SK-N-SH treated with all-trans-retinoic acid at 6 μM for 48 hours (cell line): ENCODE measurements at regions not wholly inside any gene's neighbourhood (a gene's known extent, or its start where the extent isn't known, plus 50 kb on each side); places are given as distances from the start of the nearest gene placed in this dataset.

Source experiments
- ATAC-seq: fragments of 200-7000 bp; cut with Tn5 transposase; 3 replicates; pipeline ENCODE4 v1.9.1; 2020; ENCODE audit warnings: mild to moderate bottlenecking, moderate library complexity
- ARNTL ChIP-seq: fragments of 450-650 bp; formaldehyde crosslinking; IDR thresholded peaks from 2 replicates; pipeline ENCODE4 v1.5.0; 2020; ENCODE audit warnings: low read depth, mild to moderate bottlenecking, moderate library complexity, borderline replicate concordance
- BACH2 ChIP-seq: fragments of 250-450 bp; sonication (Bioruptor Pico); IDR thresholded peaks from 2 replicates; pipeline ENCODE4 v1.9.0; 2021; ENCODE audit warnings: mild to moderate bottlenecking, borderline replicate concordance
- CSDC2 ChIP-seq: fragments of 250-450 bp; sonication (Bioruptor Pico); IDR thresholded peaks from 2 replicates; pipeline ENCODE4 v1.5.0; 2020; ENCODE audit warnings: mild to moderate bottlenecking, moderate library complexity
- ESRRG ChIP-seq: fragments of 250-450 bp; sonication (Bioruptor Pico); IDR thresholded peaks from 2 replicates; pipeline ENCODE4 v1.6.1; 2021; ENCODE audit warnings: mild to moderate bottlenecking
- GLIS3 ChIP-seq: fragments of 250-450 bp; sonication (Bioruptor Pico); IDR thresholded peaks from 2 replicates; pipeline ENCODE4 v1.5.0; 2020; ENCODE audit warnings: mild to moderate bottlenecking, moderate library complexity
- ISL1 ChIP-seq: fragments of 250-450 bp; sonication (Bioruptor Pico); IDR thresholded peaks from 2 replicates; pipeline ENCODE4 v2.1.2; 2022; ENCODE audit warnings: mild to moderate bottlenecking, moderate library complexity
- OSR1 ChIP-seq: fragments of 250-450 bp; sonication (Bioruptor Pico); IDR thresholded peaks from 2 replicates; pipeline ENCODE4 v1.8.0; 2022; ENCODE audit warnings: moderate library complexity, mild to moderate bottlenecking, inconsistent platforms
- PPARA ChIP-seq: fragments of 250-450 bp; sonication (Bioruptor Pico); IDR thresholded peaks from 2 replicates; pipeline ENCODE4 v1.5.0; 2020; ENCODE audit warnings: mild to moderate bottlenecking, borderline replicate concordance
- RARB ChIP-seq: fragments of 250-450 bp; sonication (Bioruptor Pico); IDR thresholded peaks from 2 replicates; pipeline ENCODE4 v1.8.0; 2021; ENCODE audit warnings: mild to moderate bottlenecking, moderate library complexity
- SNAI2 ChIP-seq: fragments of 250-450 bp; sonication (Bioruptor Pico); IDR thresholded peaks from 2 replicates; pipeline ENCODE4 v1.5.0; 2020; ENCODE audit warnings: mild to moderate bottlenecking, moderate library complexity
- TCF4 ChIP-seq: fragments of 250-450 bp; sonication (Bioruptor Pico); IDR thresholded peaks from 2 replicates; pipeline ENCODE4 v1.8.0; 2021; ENCODE audit warnings: mild to moderate bottlenecking, moderate library complexity, borderline replicate concordance
- TOX ChIP-seq: fragments of 250-450 bp; sonication (Bioruptor Pico); IDR thresholded peaks from 2 replicates; pipeline ENCODE4 v1.8.0; 2021; ENCODE audit warnings: mild to moderate bottlenecking, moderate library complexity, borderline replicate concordance
- ZC3H10 ChIP-seq: fragments of 250-450 bp; sonication (Bioruptor Pico); IDR thresholded peaks from 2 replicates; pipeline ENCODE4 v1.5.1; 2021; ENCODE audit warnings: mild to moderate bottlenecking, moderate library complexity
- ZFP3 ChIP-seq: fragments of 250-450 bp; sonication (Bioruptor Pico); IDR thresholded peaks from 2 replicates; pipeline ENCODE4 v1.5.0; 2020; ENCODE audit warnings: mild to moderate bottlenecking, moderate library complexity
- ZFP30 ChIP-seq: fragments of 450-650 bp; formaldehyde crosslinking; IDR thresholded peaks from 2 replicates; pipeline ENCODE4 v1.5.0; 2022; ENCODE audit warnings: mild to moderate bottlenecking, moderate library complexity
- ZNF565 ChIP-seq: fragments of 450-650 bp; formaldehyde crosslinking; conservative IDR thresholded peaks from 2 replicates; pipeline ENCODE4 v1.5.0; 2020; ENCODE audit warnings: low read depth, mild to moderate bottlenecking, moderate library complexity
- ZNF70 ChIP-seq: fragments of 450-650 bp; formaldehyde crosslinking; IDR thresholded peaks from 2 replicates; pipeline ENCODE4 v1.5.0; 2020; ENCODE audit warnings: mild to moderate bottlenecking, moderate library complexity
- ZNF8 ChIP-seq: fragments of 450-650 bp; formaldehyde crosslinking; IDR thresholded peaks from 2 replicates; pipeline ENCODE4 v1.5.0; 2020; ENCODE audit warnings: mild to moderate bottlenecking, moderate library complexity
- TF ChIP-seq, protein P1 (sequence below): fragments of 250-450 bp; sonication (Bioruptor Pico); IDR thresholded peaks from 2 replicates; pipeline ENCODE4 v1.5.0; 2020; ENCODE audit warnings: mild to moderate bottlenecking, moderate library complexity
- TF ChIP-seq, protein P2 (sequence below): fragments of 250-450 bp; sonication (Bioruptor Pico); IDR thresholded peaks from 2 replicates; pipeline ENCODE4 v1.8.0; 2020; ENCODE audit warnings: mild to moderate bottlenecking, moderate library complexity, borderline replicate concordance
- TF ChIP-seq, protein P3 (sequence below): fragments of 250-450 bp; sonication (Bioruptor Pico); IDR thresholded peaks from 2 replicates; pipeline ENCODE4 v1.5.1; 2021; ENCODE audit warnings: mild to moderate bottlenecking, moderate library complexity
- TF ChIP-seq, protein P4 (sequence below): fragments of 250-450 bp; sonication (Bioruptor Pico); IDR thresholded peaks from 2 replicates; pipeline ENCODE4 v1.5.1; 2020; ENCODE audit warnings: low read depth, mild to moderate bottlenecking, moderate library complexity

DNA sequence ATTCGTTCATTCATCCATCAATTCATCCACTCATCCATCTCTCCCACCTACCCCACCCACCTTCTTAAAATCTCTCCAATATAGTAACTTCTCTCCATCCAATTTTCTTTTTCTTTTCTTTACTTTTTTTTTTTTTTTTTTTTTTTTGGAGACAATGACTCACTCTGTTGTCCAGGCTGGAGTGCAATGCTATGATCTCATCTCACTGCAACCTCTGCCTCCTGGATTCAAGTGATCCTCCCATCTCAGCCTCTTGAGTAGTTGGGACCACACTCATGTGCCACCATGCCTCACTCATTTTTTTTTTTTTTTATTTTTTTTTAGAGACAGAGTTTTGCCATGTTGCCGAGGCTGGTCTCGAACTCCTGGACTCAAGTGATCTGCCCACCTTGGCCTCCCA is 118.4 kb downstream of the SUDS3 start:
- TF ChIP-seq ZFP30 (CRISPR knock-in tag), result no peak
- TF ChIP-seq ZNF565 (CRISPR knock-in tag), result no peak
- TF ChIP-seq TOX (CRISPR knock-in tag), result no peak
- TF ChIP-seq, protein P1, sequence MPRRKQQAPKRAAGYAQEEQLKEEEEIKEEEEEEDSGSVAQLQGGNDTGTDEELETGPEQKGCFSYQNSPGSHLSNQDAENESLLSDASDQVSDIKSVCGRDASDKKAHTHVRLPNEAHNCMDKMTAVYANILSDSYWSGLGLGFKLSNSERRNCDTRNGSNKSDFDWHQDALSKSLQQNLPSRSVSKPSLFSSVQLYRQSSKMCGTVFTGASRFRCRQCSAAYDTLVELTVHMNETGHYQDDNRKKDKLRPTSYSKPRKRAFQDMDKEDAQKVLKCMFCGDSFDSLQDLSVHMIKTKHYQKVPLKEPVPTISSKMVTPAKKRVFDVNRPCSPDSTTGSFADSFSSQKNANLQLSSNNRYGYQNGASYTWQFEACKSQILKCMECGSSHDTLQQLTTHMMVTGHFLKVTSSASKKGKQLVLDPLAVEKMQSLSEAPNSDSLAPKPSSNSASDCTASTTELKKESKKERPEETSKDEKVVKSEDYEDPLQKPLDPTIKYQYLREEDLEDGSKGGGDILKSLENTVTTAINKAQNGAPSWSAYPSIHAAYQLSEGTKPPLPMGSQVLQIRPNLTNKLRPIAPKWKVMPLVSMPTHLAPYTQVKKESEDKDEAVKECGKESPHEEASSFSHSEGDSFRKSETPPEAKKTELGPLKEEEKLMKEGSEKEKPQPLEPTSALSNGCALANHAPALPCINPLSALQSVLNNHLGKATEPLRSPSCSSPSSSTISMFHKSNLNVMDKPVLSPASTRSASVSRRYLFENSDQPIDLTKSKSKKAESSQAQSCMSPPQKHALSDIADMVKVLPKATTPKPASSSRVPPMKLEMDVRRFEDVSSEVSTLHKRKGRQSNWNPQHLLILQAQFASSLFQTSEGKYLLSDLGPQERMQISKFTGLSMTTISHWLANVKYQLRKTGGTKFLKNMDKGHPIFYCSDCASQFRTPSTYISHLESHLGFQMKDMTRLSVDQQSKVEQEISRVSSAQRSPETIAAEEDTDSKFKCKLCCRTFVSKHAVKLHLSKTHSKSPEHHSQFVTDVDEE, result no peak
- TF ChIP-seq ZC3H10 (CRISPR knock-in tag), result no peak
- ATAC-seq, result no peak

DNA sequence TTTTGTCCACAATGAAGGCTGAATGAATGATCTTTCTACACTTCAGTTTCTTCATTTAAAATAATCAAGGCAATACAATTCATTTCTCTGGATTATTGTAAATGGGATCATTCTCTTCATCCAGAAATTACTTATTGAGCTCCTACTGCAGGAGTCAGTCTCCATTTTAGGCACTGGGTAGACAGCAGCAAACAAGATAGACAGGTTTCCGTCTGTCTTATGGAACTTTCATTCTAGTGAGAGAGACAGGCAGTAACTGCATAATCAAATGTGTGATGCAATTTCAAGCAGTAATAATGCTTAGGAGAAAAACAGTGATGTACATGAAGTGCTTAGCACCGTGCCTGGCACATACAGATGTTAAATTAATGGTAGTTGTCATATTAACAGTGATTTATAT is 118.9 kb downstream of the SUDS3 start:
- TF ChIP-seq ZNF8 (CRISPR knock-in tag) (no peak), ZC3H10 (CRISPR knock-in tag) (no peak), TCF4 (CRISPR knock-in tag) (no peak), SNAI2 (CRISPR knock-in tag) (no peak), RARB (CRISPR knock-in tag) (no peak)
- TF ChIP-seq, protein P2, sequence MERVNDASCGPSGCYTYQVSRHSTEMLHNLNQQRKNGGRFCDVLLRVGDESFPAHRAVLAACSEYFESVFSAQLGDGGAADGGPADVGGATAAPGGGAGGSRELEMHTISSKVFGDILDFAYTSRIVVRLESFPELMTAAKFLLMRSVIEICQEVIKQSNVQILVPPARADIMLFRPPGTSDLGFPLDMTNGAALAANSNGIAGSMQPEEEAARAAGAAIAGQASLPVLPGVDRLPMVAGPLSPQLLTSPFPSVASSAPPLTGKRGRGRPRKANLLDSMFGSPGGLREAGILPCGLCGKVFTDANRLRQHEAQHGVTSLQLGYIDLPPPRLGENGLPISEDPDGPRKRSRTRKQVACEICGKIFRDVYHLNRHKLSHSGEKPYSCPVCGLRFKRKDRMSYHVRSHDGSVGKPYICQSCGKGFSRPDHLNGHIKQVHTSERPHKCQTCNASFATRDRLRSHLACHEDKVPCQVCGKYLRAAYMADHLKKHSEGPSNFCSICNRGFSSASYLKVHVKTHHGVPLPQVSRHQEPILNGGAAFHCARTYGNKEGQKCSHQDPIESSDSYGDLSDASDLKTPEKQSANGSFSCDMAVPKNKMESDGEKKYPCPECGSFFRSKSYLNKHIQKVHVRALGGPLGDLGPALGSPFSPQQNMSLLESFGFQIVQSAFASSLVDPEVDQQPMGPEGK, result no peak
- no peak for ATAC-seq

DNA sequence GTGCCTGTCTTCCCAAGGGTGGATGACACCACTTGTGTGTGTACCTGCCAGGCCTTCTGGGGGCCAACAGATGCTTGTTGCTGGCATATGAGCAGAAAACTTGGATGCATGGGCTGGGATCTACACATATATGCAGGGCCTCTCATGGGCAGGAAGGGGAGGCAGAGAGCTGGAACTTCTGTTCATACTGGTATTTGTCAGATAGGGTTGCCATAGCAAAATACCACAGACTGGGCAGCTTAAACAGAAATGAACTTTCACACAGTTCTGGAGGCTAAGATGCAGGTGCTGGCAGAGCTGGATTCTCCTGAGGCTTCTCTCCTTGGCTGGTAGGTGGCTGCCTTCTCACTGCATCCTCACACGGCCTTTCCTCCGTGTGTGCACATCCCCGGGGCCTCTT is 121.8 kb downstream of the SUDS3 start:
- TF ChIP-seq ZNF565 (CRISPR knock-in tag) (no peak), ZFP30 (CRISPR knock-in tag) (no peak), GLIS3 (CRISPR knock-in tag) (no peak), CSDC2 (no peak), TCF4 (CRISPR knock-in tag) (no peak), RARB (CRISPR knock-in tag) (no peak), ZFP3 (CRISPR knock-in tag) (no peak), SNAI2 (CRISPR knock-in tag) (no peak), ZC3H10 (CRISPR knock-in tag) (no peak)
- TF ChIP-seq, protein P2, result no peak
- TF ChIP-seq, protein P3, sequence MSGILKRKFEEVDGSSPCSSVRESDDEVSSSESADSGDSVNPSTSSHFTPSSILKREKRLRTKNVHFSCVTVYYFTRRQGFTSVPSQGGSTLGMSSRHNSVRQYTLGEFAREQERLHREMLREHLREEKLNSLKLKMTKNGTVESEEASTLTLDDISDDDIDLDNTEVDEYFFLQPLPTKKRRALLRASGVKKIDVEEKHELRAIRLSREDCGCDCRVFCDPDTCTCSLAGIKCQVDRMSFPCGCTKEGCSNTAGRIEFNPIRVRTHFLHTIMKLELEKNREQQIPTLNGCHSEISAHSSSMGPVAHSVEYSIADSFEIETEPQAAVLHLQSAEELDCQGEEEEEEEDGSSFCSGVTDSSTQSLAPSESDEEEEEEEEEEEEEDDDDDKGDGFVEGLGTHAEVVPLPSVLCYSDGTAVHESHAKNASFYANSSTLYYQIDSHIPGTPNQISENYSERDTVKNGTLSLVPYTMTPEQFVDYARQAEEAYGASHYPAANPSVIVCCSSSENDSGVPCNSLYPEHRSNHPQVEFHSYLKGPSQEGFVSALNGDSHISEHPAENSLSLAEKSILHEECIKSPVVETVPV (CRISPR knock-in tag), result no peak
- TF ChIP-seq, protein P4, sequence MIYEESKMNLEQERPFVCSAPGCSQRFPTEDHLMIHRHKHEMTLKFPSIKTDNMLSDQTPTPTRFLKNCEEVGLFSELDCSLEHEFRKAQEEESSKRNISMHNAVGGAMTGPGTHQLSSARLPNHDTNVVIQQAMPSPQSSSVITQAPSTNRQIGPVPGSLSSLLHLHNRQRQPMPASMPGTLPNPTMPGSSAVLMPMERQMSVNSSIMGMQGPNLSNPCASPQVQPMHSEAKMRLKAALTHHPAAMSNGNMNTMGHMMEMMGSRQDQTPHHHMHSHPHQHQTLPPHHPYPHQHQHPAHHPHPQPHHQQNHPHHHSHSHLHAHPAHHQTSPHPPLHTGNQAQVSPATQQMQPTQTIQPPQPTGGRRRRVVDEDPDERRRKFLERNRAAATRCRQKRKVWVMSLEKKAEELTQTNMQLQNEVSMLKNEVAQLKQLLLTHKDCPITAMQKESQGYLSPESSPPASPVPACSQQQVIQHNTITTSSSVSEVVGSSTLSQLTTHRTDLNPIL (CRISPR knock-in tag), result no peak
- ATAC-seq, result no peak

DNA sequence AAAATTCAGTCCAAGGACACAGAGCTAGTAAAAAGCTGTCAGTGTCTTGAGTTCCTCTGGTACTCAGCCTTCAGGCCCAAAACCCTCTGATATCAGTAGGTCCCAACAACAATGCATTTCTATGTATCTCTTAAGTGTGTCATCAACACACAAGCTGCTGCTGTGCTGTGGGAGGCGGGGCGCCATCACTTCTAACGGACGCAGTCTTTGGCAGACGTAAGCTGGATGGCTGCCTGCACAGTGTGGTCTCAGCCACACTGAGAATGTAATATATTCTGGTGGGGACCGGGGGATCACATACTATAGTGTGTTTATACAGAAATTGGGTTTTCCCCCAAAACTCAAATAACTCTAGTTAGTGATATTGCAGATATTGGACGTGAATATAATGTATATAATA is 123.9 kb downstream of the SUDS3 start:
- ATAC-seq, result no peak
- TF ChIP-seq BACH2 (no peak), ZNF565 (CRISPR knock-in tag) (no peak), CSDC2 (no peak), ISL1 (CRISPR knock-in tag) (no peak), ESRRG (CRISPR knock-in tag) (no peak), RARB (CRISPR knock-in tag) (no peak), ZNF70 (CRISPR knock-in tag) (no peak), TOX (CRISPR knock-in tag) (no peak), SNAI2 (CRISPR knock-in tag) (no peak), PPARA (CRISPR knock-in tag) (no peak), ARNTL (CRISPR knock-in tag) (no peak), OSR1 (CRISPR knock-in tag) (no peak), ZFP30 (CRISPR knock-in tag) (no peak), ZC3H10 (CRISPR knock-in tag) (no peak)
- TF ChIP-seq, protein P3 (CRISPR knock-in tag), result no peak
- TF ChIP-seq, protein P1, result no peak
